Gastroesophageal sphincter (tissue), 4 donors: ENCODE measurements at regions not wholly inside any gene's neighbourhood (a gene's known extent, or its start where the extent isn't known, plus 50 kb on each side); places are given as distances from the start of the nearest gene placed in this dataset.

Experiments
- ATAC-seq: fragments of 150-250 bp; one replicate; pipeline ENCODE4 v1.9.1; 2016; ENCODE audit warnings: mild to moderate bottlenecking, moderate library complexity
- H3K27ac ChIP-seq, 4 donors: fragments of 200-600 bp; sonication (generic) in 3 of 4; 1 replicate in 3 of 4; 2 replicates in 1 of 4; pipeline ENCODE4 v1.5.1; 2016 to 2019
- H3K27me3 ChIP-seq: fragments of 200-600 bp; sonication (generic); one replicate; pipeline ENCODE4 v1.5.1; 2019
- H3K36me3 ChIP-seq, 2 donors: fragments of 200-600 bp; sonication (generic); one replicate each; pipeline ENCODE4 v1.5.1; 2019; ENCODE audit warnings: control low read depth in 1 of 2
- H3K4me1 ChIP-seq, 3 donors: fragments of 200-600 bp; sonication (generic); 1 replicate in 2 of 3; 2 replicates in 1 of 3; pipeline ENCODE4 v1.5.1; 2016 to 2019; ENCODE audit warnings: control low read depth in 2 of 3
- H3K4me3 ChIP-seq, 2 donors: fragments of 200-600 bp; sonication (generic); one replicate each; pipeline ENCODE4 v1.5.1; 2019; ENCODE audit warnings: mild to moderate bottlenecking in 1 of 2, moderate library complexity in 1 of 2
- H3K9me3 ChIP-seq, 3 donors: fragments of 200-600 bp; sonication (generic); one replicate each; pipeline ENCODE4 v1.5.1; 2017 to 2019; ENCODE audit warnings: control low read depth in 2 of 3
- CTCF ChIP-seq, 4 experiments: fragments of 200-600 bp in 2 of 4; fragments of 450-650 bp in 2 of 4; sonication (generic) in 1 of 4; IDR thresholded peaks; one replicate each; pipeline ENCODE4 v1.5.1; 2017 to 2019; ENCODE audit warnings: antibody characterized with exemption in 4 of 4, mild to moderate bottlenecking in 2 of 4, moderate library complexity in 2 of 4
- EP300 ChIP-seq: sonication (generic); formaldehyde crosslinking; IDR thresholded peaks from one replicate; pipeline ENCODE4 v1.6.1; 2017; ENCODE audit warnings: antibody characterized with exemption, mild to moderate bottlenecking
- POLR2A ChIP-seq, 2 donors: fragments of 450-650 bp; IDR thresholded peaks; one replicate each; pipeline ENCODE4 v1.6.1; 2017; ENCODE audit warnings: antibody characterized with exemption in 2 of 2, mild to moderate bottlenecking in 2 of 2, moderate library complexity in 1 of 2
- POLR2AphosphoS5 ChIP-seq: sonication (generic); formaldehyde crosslinking; IDR thresholded peaks from one replicate; pipeline ENCODE4 v1.6.1; 2017; ENCODE audit warnings: antibody characterized with exemption
- WGBS, 2 donors: methylation state at CpG; one replicate each; pipeline ENCODE4 v1.1.5; 2018; ENCODE audit warnings: low coverage in 1 of 2; 5-methylcytosine and 5-hydroxymethylcytosine counted together
- small RNA-seq, 4 donors: library from RNA; depleted of rRNA; stranded (forward); fragments of <200 nt; gene quantifications; one replicate each; pipeline ENCODE3, GENCODE V24; 2016

DNA sequence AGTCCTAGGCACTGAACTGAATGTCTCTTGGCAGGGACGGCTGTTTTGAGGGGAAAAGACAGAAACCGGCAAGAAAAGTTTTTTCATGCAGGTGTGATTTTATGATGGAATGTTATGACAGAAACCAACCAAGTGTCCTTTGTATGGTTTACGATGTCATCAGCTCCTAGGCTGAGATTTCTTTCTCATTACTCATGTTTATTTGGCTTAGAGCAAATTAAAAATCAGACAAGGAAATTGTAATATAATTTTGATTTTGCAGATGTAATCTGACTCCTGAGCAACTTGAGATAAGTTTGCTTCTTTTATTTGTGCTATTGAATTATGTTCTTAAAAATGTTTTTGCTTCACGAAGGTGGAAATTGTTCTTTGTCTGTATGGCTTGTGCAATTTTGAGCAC, 58.8 kb upstream of the MAP3K7 start:
- TF ChIP-seq POLR2AphosphoS5: no peak
- no peak for TF ChIP-seq CTCF (IDR thresholded peaks at IDR 0.05)
- Histone ChIP-seq H3K9me3 (no peaks in the 10 kb centered on the region), H3K36me3 (no peaks in the 10 kb centered on the region), H3K4me3 (no peak overlapping the region), H3K27me3 (no peaks in the 10 kb centered on the region), H3K27ac (no peak overlapping the region), H3K4me1 (no peaks in the 10 kb centered on the region)
- 42 to 61% methylated on average over 2 to 4 of the region's 4 CpGs for WGBS, 2 donors
- ATAC-seq: no peak

GRCh38 chr6:90644492-90644891, 57.6 kb upstream of the MAP3K7 start:
- H3K27ac ChIP-seq: no peak overlapping the region
- H3K36me3 ChIP-seq: no peaks in the 10 kb centered on the region
- no peaks in the 10 kb centered on the region for H3K27me3 ChIP-seq
- no peak for ATAC-seq
- WGBS, 2 donors: 57 to 86% methylated on average over 2 of the region's 2 CpGs
- TF ChIP-seq POLR2AphosphoS5 (no peak), POLR2A (IDR thresholded peaks at IDR 0.05) (no peak), CTCF (IDR thresholded peaks at IDR 0.05) (no peak), EP300 (no peak)
- H3K4me1 ChIP-seq: no peaks in the 10 kb centered on the region
- no peaks in the 10 kb centered on the region for H3K9me3 ChIP-seq
- no peak overlapping the region for H3K4me3 ChIP-seq

- 19 to 31% methylated on average over 3 of the region's 3 CpGs for WGBS, 2 donors
- TF ChIP-seq POLR2A (IDR thresholded peaks at IDR 0.05) (no peak), EP300 (no peak), CTCF (IDR thresholded peaks at IDR 0.05) (no peak), POLR2AphosphoS5 (no peak)
- Histone ChIP-seq H3K36me3 (no peaks in the 10 kb centered on the region), H3K27ac (no peak overlapping the region), H3K4me1 (no peaks in the 10 kb centered on the region), H3K9me3 (no peaks in the 10 kb centered on the region), H3K27me3 (no peaks in the 10 kb centered on the region), H3K4me3 (no peak overlapping the region)
- no peak for ATAC-seq
Observed at GRCh38 chr6:90643381-90643780, 56.5 kb upstream of the MAP3K7 start.

DNA sequence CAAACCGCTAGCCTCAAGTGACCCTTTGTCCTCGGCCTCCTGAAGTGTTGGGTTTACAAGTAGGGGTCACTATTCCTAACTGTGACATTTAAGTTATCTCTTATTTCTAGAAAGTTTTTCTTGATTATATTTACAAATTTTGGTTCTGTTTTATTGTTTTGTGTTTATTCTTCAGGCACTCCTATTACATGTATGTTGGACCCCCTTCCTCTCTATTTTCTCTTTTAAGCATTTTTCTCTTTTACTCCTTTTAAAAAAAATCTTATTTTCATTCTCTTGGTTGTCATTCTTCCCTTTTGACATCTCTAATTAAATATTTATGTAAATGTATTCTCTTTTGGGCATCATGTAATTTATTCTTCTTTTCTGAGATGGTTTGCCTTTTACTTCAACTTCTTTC, 50.4 kb upstream of the MAP3K7 start:
- Histone ChIP-seq H3K4me3 (no peak overlapping the region), H3K36me3 (no peaks in the 10 kb centered on the region), H3K27ac (no peak overlapping the region), H3K27me3 (no peaks in the 10 kb centered on the region), H3K9me3 (peaks cover 0 to 15% (median 0%) of the 10 kb centered on the region in 3 donors), H3K4me1 (no peaks in the 10 kb centered on the region)
- 91 to 100% methylated on average over 1 to 2 of the region's 2 CpGs for WGBS, 2 donors
- TF ChIP-seq CTCF (IDR thresholded peaks at IDR 0.05) (no peak), POLR2A (IDR thresholded peaks at IDR 0.05) (no peak), POLR2AphosphoS5 (no peak), EP300 (no peak)
- ATAC-seq: no peak

Small RNA genes lying in the stretch of these regions (small RNA-seq; reads per million reads assigned to genes)
- 0 reads per million in 4 donors for gene MIR4643
- gene MTATP6P25: 0 reads per million in 4 donors
- gene MTCO1P56: 0 reads per million in 4 donors
- gene MTND4LP19: 0 reads per million in 4 donors
- 0 reads per million in 4 donors for gene RF00012
- 0 reads per million in 4 donors for gene RN7SL415P
